Stimulated activated CD8-positive, alpha-beta memory T cell treated with anti-CD3 and anti-CD28 coated beads, Interleukin-4, amount 100 ng/mL, for 4 hours (primary cell): ENCODE measurements at regions not wholly inside any gene's neighbourhood (a gene's known extent, or its start where the extent isn't known, plus 50 kb on each side); places are given as distances from the start of the nearest gene placed in this dataset.

Experiments
- DNase-seq, 2 donors: peaks; one replicate each; pipeline ENCODE4 v3.0.0-alpha.2; 2020; ENCODE audit warnings: low read depth in 2 of 2, low spot score in 1 of 2

DNA sequence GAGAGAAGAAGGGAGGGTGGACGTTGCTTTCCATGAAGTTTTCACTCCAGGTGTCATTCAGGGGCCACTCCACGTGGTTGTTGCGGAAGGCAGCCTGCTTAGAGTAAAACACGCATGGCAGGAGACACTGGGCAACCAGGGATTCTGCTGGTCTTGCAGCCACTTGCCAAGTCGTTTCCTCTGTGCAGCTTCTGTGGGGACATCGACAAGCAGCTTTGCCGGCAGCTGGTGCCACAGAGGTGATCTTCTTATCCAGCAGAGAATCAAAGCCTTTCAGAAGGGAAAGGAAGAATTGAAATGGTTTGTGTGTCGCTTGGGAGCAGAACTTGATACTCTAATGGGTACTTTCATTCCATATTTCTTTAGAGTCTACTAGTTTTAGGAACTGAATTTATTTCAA lies 867.1 kb upstream of the TENM3 start:
- no peak for DNase-seq

GRCh38 chr4:181388061-181388460 lies 855.1 kb upstream of the TENM3 start:
- no peak for DNase-seq

DNA sequence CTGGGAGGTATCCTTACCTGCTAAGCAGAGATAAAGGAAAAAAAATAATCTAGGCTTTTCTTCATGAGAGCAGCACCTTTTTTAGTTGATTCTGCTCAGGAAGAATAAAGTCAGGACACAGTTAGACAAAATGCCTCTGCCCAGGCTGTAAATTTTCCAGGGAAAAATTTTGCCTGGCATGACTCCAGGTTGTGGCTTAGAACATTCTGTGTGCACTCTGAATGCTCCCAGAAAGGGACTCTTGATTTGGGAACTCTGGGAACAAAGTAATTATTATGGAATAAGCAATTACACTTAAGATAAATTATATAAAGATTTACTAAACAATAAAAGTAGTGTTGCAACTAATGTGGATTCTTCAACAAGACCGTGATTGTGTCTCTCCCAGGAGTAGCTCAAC lies 826.2 kb upstream of the TENM3 start:
- no peak for DNase-seq

GRCh38 chr4:181418496-181418895 lies 824.7 kb upstream of the TENM3 start:
- no peak for DNase-seq

DNA sequence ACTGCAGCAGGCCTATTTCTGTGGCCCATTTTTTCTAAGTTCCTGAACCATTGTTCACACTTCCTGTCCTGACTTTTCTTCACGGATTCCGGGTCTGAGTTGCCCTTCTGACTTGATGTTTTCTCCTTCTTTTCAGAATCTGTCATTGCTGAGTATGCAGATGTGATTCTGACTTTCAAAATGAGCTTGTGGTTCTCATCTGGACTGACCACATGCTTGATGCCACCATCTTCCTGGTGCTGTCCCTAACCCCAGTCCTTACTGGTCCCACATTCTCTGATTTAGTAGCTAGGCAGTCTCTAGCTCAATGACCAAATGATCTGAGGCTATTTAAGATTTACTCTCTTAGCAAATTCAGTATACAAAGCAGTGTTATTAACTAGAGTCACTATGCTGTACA lies 822.3 kb upstream of the TENM3 start:
- DNase-seq, result no peak

- no peak for DNase-seq
These were observed 818.7 kb upstream of the TENM3 start for GRCh38 chr4:181424362-181425016.

GRCh38 chr4:181427076-181427475 lies 816.1 kb upstream of the TENM3 start:
- no peak for DNase-seq

DNA sequence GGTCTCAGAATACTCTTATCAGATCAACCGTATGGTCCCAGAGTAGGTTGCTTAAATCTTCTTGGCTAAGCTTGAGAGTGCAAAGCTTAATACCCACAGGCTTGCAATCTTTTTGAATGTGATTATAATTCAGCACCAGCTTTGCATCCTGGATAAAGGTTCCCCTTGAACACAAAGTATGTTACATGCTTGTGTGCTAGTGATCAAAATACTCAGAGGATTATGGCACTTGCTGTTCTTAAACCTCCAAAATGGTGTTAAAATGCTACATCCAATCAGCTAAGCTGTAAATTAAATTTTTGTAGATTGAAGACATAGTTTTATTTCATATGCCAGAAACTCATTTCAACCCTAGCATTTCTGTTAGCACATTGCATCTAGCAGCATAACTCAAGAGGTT lies 812.2 kb upstream of the TENM3 start:
- no peak for DNase-seq

- no peak for DNase-seq
These were observed 811.5 kb upstream of the TENM3 start for GRCh38 chr4:181431661-181432060.

DNA sequence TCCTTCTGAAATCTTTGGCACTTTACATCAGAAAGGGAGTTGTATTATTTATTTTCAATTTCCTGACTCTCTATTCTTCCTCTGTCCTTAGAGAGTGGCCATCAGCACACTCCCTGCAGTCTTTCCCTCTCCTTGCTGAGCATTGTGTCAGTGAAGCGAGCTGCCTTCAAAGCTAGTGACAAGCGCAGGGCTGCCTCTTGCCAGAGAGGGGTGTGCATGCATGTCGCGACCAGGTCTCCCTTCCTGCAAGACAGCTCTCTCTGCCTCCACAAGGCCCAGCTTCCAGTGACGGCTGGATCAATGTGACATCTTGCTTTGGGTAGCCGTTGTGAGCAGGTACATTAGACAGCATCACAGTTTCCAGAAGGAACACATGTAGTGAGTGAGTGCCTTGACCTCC lies 810.9 kb upstream of the TENM3 start:
- DNase-seq, result no peak

DNA sequence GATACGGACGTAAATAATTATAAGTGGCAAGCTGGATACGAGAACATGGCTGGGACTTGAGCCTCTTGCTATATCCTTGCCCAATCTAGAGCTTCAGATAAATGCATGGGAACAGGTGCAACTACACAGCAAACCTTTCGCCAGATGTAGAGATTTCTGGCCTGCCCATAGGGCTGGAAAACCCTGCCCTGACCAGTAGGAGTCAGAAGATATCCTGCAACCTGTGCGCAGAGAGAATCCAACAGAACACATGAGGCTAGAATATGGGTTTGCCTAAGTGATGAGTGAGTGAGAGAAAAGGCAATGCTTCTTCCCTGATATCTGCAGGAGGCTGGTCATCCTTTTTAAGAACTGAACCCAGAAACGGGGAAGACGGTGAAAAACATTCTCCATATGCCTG lies 805.3 kb upstream of the TENM3 start:
- no peak for DNase-seq

DNA sequence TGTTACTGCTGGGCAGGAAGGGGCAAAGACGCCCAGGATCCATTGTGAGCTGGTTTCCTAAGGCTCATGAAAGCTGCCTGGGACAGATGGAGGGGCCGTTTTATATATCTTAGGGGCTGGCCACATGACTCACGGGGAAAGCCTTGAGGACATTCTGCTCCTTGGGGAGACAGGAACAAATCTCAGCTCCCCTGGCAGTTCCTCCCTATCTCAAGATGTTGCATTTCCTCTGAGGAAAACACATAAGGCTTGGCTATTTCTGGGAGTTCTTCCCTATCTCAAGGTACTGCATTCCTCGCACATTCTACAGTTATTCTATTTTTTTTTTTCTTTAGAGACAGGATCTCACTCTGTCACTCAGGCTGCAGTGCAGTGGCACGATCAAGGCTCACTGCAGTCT lies 804.6 kb upstream of the TENM3 start:
- no peak for DNase-seq

GRCh38 chr4:181443021-181443420 lies 800.2 kb upstream of the TENM3 start:
- no peak for DNase-seq

DNA sequence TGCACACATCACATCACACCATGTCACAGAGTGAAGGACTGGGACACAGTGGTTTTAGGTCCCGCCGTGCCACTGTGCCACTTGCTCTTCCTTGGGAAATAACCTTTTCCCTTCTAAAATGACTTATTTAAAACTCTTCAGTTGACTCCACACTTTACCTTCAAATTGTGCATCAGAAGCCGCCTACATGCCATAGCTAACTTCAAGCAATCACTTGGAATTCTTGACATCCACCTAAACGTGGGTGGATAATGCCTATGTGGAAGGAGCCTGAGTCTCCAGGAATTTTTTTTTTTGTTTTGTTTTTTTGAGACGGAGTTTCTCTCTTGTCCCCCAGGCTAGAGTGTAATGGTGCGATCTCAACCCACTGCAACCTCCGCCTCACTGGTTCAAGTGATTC lies 777.4 kb upstream of the TENM3 start:
- no peak for DNase-seq

DNA sequence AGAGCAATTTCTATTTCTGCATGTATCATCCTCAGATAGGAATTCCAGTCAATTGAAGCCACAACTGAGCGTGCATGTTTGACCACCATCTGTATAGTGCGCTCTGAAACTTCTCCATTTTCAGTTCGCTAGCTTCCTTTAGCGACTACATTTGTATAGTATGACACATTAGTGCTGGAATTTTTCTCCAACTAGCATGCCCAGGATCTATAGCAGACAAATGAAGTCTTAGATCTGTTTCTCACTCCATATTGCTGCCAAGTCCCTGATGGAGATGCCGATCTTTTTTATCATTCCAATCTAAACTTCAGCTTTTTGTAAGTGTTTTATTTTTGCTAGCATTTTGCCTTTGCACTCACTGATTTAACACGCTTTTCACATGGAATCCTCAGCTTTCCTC lies 774.8 kb upstream of the TENM3 start:
- DNase-seq, result no peak

GRCh38 chr4:181470306-181470705 lies 772.9 kb upstream of the TENM3 start:
- no peak for DNase-seq

- no peak for DNase-seq
These were observed 767.8 kb upstream of the TENM3 start for GRCh38 chr4:181475359-181475758.

DNA sequence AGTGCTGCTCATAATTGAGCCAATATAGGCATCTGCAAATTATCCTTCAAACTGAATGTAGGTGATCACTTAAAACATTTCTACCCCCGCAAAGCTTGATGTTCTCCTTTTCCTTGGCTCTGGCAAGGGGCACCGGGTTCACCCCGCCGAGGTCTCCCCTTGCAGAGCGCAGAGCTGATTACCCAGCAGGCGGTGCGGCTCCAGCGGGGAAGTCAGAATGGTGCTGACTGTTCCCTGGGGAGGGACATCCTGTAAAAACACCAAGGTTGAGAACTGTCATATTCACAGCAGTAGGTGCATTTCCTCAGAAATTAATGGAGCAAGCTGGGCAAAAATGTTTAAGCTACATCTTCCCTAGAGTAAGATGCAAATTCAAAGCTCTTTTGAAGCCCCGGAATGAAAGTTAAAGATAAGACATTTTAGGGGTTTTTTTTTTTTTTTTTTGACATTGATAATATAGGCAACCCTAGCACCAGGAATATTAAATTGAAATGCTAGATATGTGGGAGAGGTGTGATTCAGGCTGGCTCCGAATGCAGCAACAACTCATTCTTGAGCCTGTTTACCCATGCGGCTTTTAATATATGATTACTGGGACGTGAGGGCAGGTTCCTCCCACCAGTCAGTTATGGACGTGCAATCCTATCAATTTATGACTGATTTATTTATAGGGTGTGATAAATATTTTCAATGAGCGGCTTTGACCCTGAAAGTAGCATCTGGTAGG lies 767.3 kb upstream of the TENM3 start:
- no peak for DNase-seq

DNA sequence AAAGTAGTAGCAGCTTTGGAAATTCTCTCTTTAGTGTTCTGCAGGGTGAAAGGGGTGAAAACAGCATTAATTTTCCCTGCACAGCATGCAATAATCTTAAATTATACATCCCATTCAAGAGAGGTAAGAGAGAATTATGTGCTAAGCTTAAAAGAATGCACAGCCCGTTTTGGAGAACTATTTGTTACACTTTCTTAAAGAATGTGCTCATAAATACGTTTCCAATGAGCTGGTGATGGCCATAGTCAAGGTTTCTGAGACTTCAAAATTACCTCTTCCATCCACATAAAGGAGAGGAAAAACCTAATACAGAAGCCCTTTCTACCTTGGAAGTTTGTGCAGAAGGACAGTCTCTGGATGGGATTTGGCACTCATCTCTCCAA lies 766.7 kb upstream of the TENM3 start:
- no peak for DNase-seq

DNA sequence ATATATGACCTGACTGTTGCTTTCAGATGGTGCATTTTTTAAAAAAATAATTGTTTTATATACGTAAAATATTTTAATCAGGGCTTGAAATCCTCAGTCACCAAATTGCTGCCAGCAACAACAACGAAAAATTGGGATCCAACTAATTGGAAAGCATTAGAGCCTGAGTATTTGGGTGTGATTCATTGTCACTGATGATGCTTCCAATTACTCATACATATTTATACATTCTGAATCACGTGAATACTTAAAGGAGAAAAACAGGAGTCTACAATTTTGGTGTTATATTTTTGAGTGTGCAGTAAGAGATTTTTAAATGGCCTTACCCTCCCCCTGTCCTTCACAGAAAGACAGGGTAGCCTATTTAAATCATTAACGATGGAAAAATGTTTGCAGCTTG lies 765.6 kb upstream of the TENM3 start:
- DNase-seq, result no peak

- DNase-seq, result no peak
These were observed 764.5 kb upstream of the TENM3 start for GRCh38 chr4:181478656-181479055.

DNA sequence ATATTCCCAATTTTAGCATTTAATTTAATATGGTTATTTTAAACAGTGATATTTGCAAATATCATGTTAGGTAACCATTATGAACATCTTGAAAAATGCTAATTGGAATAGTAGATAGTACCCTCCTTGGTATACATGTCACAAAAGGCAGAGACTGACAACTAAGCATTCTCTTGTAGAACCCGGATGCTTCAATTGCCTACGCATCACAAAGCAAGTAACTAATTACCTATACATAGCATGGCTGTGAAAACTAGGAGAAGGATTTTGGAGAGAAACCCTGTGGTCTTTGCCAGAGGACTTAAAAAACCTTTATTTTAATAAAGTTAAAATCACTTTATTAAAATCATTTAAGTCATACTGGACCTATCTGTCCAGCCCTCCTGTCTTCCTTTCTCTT lies 764.1 kb upstream of the TENM3 start:
- DNase-seq, result no peak

- no peak for DNase-seq
These were observed 758.8 kb upstream of the TENM3 start for GRCh38 chr4:181484396-181484795.
